A549 (cell line): ENCODE measurements at regions not wholly inside any gene's neighbourhood (a gene's known extent, or its start where the extent isn't known, plus 50 kb on each side); places are given as distances from the start of the nearest gene placed in this dataset.

Experiments used
- USF2 ChIP-seq: fragments of 450-650 bp; IDR thresholded peaks from 2 replicates; pipeline ENCODE4 v1.6.1; 2014; ENCODE audit warnings: antibody characterized with exemption
- TF ChIP-seq, protein P1 (sequence below): fragments of >200 bp; sonication (Bioruptor Twin); formaldehyde crosslinking; IDR thresholded peaks from 3 replicates; pipeline ENCODE4 v1.5.1; 2016

- TF ChIP-seq USF2: no peak
- TF ChIP-seq, protein P1, sequence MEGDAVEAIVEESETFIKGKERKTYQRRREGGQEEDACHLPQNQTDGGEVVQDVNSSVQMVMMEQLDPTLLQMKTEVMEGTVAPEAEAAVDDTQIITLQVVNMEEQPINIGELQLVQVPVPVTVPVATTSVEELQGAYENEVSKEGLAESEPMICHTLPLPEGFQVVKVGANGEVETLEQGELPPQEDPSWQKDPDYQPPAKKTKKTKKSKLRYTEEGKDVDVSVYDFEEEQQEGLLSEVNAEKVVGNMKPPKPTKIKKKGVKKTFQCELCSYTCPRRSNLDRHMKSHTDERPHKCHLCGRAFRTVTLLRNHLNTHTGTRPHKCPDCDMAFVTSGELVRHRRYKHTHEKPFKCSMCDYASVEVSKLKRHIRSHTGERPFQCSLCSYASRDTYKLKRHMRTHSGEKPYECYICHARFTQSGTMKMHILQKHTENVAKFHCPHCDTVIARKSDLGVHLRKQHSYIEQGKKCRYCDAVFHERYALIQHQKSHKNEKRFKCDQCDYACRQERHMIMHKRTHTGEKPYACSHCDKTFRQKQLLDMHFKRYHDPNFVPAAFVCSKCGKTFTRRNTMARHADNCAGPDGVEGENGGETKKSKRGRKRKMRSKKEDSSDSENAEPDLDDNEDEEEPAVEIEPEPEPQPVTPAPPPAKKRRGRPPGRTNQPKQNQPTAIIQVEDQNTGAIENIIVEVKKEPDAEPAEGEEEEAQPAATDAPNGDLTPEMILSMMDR: no peak
These were observed 70.7 kb downstream of the NR2F1 start for GRCh38 chr5:93653716-93654115.
